ENCODE measurements at regions not wholly inside any gene's neighbourhood (a gene's known extent, or its start where the extent isn't known, plus 50 kb on each side); places are given as distances from the start of the nearest gene placed in this dataset.

DNA sequence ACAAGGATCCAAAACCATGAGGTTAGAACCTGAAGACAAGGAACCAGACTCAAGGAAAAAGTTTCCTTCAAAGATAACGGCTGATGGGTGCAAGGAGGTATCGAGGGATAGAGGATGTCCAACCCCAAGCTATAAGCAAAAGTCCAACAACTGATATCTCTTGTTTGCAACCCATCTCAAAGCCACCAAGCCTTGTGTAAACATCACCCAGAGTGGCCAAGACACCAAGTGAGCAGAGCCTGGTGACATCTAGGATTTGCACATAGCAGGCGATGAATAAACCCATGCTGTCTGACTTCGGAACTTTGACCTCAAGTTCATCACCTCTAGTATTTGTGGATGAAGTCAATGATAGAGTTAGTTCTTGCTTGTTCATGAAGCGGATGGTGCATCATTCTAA lies 180.7 kb downstream of the ETS2 start:
- intact Hi-C loops (cut with micrococcal nuclease; ENCODE audit: unreplicated experiment), result no loop called here
- H3K9me3 ChIP-seq (replicated peaks; ENCODE audit: control insufficient read depth, insufficient read depth, low read length), result no peaks in the 10 kb centered on the region; the same call in 2 of the 3 replicates
- in situ Hi-C loops (cut with MboI), result no loop called here
- no peak overlapping the region for H2AFZ ChIP-seq (ENCODE audit: control insufficient read depth, low read depth, low read length)
- ChIA-PET RAD21 (ENCODE audit: unreplicated experiment) (interaction anchor here (1.4 kb wide), 1 partner anchor 136 kb away, joined by 3 read pairs; no protein-coding TSS in a partner anchor), CTCF (no interaction called here), POLR2A (no interaction called here), SMC1A (ENCODE audit: uncharacterized antibody, unreplicated experiment) (interaction anchor here (1.0 kb wide), 1 partner anchor 18 kb away, joined by 3 read pairs; no protein-coding TSS in a partner anchor)
- H3K4me3 ChIP-seq, result no peak overlapping the region
- H4K20me1 ChIP-seq (ENCODE audit: control insufficient read depth, insufficient read depth), result no peaks in the 10 kb centered on the region
- no peaks in the 10 kb centered on the region for H3K36me3 ChIP-seq (ENCODE audit: control insufficient read depth in 2 of 2, insufficient read depth in 2 of 2, low read length in 1 of 2)
- TF ChIP-seq, protein P1, sequence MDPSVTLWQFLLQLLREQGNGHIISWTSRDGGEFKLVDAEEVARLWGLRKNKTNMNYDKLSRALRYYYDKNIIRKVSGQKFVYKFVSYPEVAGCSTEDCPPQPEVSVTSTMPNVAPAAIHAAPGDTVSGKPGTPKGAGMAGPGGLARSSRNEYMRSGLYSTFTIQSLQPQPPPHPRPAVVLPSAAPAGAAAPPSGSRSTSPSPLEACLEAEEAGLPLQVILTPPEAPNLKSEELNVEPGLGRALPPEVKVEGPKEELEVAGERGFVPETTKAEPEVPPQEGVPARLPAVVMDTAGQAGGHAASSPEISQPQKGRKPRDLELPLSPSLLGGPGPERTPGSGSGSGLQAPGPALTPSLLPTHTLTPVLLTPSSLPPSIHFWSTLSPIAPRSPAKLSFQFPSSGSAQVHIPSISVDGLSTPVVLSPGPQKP (IDR thresholded peaks at IDR 0.05; ENCODE audit: low read depth, low read length), result no peak
- no peak for TF ChIP-seq DPF2 (IDR thresholded peaks at IDR 0.05)
- TF ChIP-seq ZNF622 (IDR thresholded peaks at IDR 0.05), result no peak
- TF ChIP-seq NFIC (IDR thresholded peaks at IDR 0.05; ENCODE audit: low read depth, low read length), result no peak
- FAIRE-seq (no peak), ATAC-seq (no peak), DNase-seq (ENCODE audit: low read depth, low spot score) (no peak)
- BruUV-seq (replicated peaks), result no TSS peak
- H3K27me3 ChIP-seq (replicated peaks in 1 of 2; ENCODE audit: control insufficient read depth in 2 of 2, insufficient read depth in 2 of 2, low read length in 1 of 2), result peaks cover 2 to 9% of the 10 kb centered on the region in 2 experiments
- no peak overlapping the region for H3K4me2 ChIP-seq (ENCODE audit: control insufficient read depth, insufficient read depth)
- no peaks in the 10 kb centered on the region for H3K79me2 ChIP-seq (ENCODE audit: control insufficient read depth, insufficient read depth, low read length)
- H3K9ac ChIP-seq (ENCODE audit: control insufficient read depth, insufficient read depth, low read length), result no peak overlapping the region
- no peak overlapping the region for H3K27ac ChIP-seq (ENCODE audit: control insufficient read depth, insufficient read depth)
- H3K4me1 ChIP-seq (ENCODE audit: control insufficient read depth, insufficient read depth, low read length), result peaks cover 4% of the 10 kb centered on the region
- WGBS (ENCODE audit: insufficient coverage, insufficient replicate concordance, low lambda C conversion rate, missing lambda C conversion rate), result 60% methylated on average over 5 of the region's 5 CpGs

DNA sequence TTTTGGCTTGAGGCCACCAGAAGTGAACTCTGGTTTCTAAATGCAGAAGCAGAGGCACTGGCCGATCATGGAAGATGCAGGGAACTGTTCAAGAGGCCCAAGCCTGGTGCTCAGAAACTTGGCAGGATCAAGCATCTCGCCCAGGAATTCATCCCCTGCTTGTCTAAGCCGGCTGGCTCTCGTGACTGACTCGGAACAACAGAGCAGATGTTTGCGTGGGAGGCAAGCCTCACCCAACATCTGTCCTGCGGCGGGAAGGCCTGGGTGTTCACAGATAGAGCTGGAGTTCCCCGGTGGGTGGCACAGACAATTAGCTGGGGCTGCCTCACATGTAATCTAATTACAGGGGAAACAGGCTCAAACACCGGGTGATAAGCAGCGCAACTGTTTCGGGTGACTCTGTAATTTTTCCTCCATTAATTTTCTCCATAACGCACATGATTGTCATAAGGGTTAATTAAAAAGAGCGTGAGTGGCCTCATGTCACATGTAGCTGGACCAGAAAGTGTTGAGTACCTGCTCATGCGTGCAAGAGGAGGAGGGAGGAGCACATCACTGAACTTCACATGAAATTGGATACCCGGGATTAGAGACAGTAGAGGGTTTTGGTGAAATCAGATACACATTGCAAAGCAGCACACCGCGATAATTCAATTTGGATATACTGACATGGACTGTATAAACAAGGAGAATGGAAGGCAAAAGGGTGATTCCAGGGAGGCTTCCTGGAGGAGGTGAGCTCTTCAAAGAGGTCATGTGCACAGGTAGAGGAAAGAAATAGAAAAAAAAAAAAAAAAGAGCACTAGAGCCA lies 180.0 kb downstream of the ETS2 start:
- intact Hi-C loops (cut with micrococcal nuclease; ENCODE audit: unreplicated experiment), result no loop called here
- whole genome bisulfite sequencing (ENCODE audit: insufficient coverage, insufficient replicate concordance, low lambda C conversion rate, missing lambda C conversion rate), result 5% methylated on average over 18 of the region's 18 CpGs
- TF ChIP-seq, protein P2, sequence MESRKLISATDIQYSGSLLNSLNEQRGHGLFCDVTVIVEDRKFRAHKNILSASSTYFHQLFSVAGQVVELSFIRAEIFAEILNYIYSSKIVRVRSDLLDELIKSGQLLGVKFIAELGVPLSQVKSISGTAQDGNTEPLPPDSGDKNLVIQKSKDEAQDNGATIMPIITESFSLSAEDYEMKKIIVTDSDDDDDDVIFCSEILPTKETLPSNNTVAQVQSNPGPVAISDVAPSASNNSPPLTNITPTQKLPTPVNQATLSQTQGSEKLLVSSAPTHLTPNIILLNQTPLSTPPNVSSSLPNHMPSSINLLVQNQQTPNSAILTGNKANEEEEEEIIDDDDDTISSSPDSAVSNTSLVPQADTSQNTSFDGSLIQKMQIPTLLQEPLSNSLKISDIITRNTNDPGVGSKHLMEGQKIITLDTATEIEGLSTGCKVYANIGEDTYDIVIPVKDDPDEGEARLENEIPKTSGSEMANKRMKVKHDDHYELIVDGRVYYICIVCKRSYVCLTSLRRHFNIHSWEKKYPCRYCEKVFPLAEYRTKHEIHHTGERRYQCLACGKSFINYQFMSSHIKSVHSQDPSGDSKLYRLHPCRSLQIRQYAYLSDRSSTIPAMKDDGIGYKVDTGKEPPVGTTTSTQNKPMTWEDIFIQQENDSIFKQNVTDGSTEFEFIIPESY (IDR thresholded peaks at IDR 0.05), result no peak
- TF ChIP-seq PML (IDR thresholded peaks at IDR 0.05; ENCODE audit: low read length) (no peak), NFIC (IDR thresholded peaks at IDR 0.05; ENCODE audit: low read depth, low read length) (no peak), ZNF384 (IDR thresholded peaks at IDR 0.05; ENCODE audit: borderline replicate concordance, low read depth, low read length) (no peak), TCF3 (IDR thresholded peaks at IDR 0.05; ENCODE audit: borderline replicate concordance, insufficient read depth, low read depth, low read length) (peak; percentile 45; the same call in 1 of the 2 replicates), GABPA (IDR thresholded peaks at IDR 0.05; ENCODE audit: low read depth) (no peak)
- TF ChIP-seq, protein P3, sequence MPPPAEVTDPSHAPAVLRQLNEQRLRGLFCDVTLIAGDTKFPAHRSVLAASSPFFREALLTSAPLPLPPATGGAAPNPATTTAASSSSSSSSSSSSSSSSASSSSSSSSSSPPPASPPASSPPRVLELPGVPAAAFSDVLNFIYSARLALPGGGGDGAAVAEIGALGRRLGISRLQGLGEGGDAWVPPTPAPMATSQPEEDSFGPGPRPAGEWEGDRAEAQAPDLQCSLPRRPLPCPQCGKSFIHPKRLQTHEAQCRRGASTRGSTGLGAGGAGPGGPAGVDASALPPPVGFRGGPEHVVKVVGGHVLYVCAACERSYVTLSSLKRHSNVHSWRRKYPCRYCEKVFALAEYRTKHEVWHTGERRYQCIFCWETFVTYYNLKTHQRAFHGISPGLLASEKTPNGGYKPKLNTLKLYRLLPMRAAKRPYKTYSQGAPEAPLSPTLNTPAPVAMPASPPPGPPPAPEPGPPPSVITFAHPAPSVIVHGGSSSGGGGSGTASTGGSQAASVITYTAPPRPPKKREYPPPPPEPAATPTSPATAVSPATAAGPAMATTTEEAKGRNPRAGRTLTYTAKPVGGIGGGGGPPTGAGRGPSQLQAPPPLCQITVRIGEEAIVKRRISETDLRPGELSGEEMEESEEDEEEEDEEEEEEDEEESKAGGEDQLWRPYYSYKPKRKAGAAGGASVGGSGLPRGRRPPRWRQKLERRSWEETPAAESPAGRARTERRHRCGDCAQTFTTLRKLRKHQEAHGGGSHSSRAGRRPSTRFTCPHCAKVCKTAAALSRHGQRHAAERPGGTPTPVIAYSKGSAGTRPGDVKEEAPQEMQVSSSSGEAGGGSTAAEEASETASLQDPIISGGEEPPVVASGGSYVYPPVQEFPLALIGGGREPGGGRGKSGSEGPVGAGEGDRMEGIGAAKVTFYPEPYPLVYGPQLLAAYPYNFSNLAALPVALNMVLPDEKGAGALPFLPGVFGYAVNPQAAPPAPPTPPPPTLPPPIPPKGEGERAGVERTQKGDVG (CRISPR knock-in tag; IDR thresholded peaks at IDR 0.05), result no peak

More for the DNA sequence above, 180.0 kb downstream of the ETS2 start:
- BruUV-seq (replicated peaks), result no TSS peak
- in situ Hi-C loops (cut with MboI), result no loop called here
- ChIA-PET POLR2A (no interaction called here), CTCF (no interaction called here), SMC1A (ENCODE audit: uncharacterized antibody, unreplicated experiment) (interaction anchor here (1.0 kb wide), 1 partner anchor 17 kb away, joined by 3 read pairs; no protein-coding TSS in a partner anchor), RAD21 (ENCODE audit: unreplicated experiment) (interaction anchor here (1.0 to 1.4 kb wide), 2 partner anchors 135 to 219 kb away, joined by 3 read pairs; no protein-coding TSS in a partner anchor)
- Histone ChIP-seq H3K4me1 (ENCODE audit: control insufficient read depth, insufficient read depth, low read length) (peaks cover 4% of the 10 kb centered on the region), H3K4me2 (ENCODE audit: control insufficient read depth, insufficient read depth) (0 out of 2 replicates have a peak overlapping the region, but pooled peaks have one; percentile 30), H3K36me3 (ENCODE audit: control insufficient read depth in 2 of 2, insufficient read depth in 2 of 2, low read length in 1 of 2) (no peaks in the 10 kb centered on the region), H3K9me3 (replicated peaks; ENCODE audit: control insufficient read depth, insufficient read depth, low read length) (no peaks in the 10 kb centered on the region; the same call in 2 of the 3 replicates), H3K79me2 (ENCODE audit: control insufficient read depth, insufficient read depth, low read length) (no peaks in the 10 kb centered on the region), H3K27me3 (replicated peaks in 1 of 2; ENCODE audit: control insufficient read depth in 2 of 2, insufficient read depth in 2 of 2, low read length in 1 of 2) (peaks cover 2 to 9% of the 10 kb centered on the region in 2 experiments), H3K9ac (ENCODE audit: control insufficient read depth, insufficient read depth, low read length) (no peak overlapping the region), H2AFZ (ENCODE audit: control insufficient read depth, low read depth, low read length) (no peak overlapping the region), H3K27ac (ENCODE audit: control insufficient read depth, insufficient read depth) (no peak overlapping the region), H4K20me1 (ENCODE audit: control insufficient read depth, insufficient read depth) (no peaks in the 10 kb centered on the region), H3K4me3 (no peak overlapping the region)
- FAIRE-seq (no peak), DNase-seq (ENCODE audit: low read depth, low spot score) (peak; percentile 12), ATAC-seq (peak; percentile 81)

Measured in GM12878 (cell line).